HG02943 (cell line): ENCODE measurements at regions not wholly inside any gene's neighbourhood (a gene's known extent, or its start where the extent isn't known, plus 50 kb on each side); places are given as distances from the start of the nearest gene placed in this dataset.

Experiments used
- ATAC-seq: cut with Tn5 transposase; IDR thresholded peaks from one replicate; pipeline ENCODE4 v1.9.1; 2021; ENCODE audit warnings: mild to moderate bottlenecking, low read depth, moderate library complexity; ENCODE audit not compliant: unreplicated experiment

DNA sequence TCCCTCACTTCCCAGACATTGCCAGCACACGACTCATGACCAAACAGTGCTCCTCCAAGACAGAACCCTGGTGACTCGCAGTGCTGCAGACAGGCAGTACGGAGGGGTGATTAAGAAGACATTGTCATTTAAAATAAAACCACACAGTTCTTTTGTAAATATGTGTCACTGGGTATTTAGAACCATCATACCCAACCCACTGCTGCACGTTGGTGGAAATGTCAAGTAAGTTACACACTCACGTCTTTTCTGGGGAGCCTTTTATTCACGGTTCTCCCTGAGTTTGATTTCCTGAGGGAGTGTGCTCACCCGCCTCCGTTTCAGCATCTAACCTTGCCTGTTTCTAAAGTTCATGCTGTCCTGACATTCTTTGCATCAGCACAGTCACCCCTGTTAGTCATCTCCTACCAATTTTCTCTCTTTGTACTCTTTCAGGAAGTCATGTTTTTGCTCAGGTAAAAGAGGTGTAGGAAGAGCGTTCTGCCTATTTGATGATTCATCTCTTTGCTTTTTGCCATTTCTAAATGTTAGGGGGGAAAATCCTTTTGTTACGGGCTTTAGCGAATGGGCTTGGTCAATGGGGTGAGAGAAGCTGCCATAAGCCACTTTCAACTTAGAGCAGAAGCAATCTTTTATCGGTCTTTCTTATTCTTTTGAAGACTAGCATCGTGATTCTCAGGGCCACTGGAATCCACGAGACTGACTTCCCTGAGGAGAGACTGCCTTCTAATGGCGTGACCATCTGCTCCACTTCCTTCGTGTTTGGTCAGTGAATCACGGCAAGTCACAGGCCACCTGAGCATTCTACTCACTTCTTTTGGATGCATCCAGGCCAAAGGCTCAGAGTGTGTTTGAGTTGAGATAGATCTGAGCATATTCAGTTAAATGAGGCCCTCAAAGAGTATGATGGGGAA, 512.8 kb upstream of the JARID2 start:
- no peak for ATAC-seq

DNA sequence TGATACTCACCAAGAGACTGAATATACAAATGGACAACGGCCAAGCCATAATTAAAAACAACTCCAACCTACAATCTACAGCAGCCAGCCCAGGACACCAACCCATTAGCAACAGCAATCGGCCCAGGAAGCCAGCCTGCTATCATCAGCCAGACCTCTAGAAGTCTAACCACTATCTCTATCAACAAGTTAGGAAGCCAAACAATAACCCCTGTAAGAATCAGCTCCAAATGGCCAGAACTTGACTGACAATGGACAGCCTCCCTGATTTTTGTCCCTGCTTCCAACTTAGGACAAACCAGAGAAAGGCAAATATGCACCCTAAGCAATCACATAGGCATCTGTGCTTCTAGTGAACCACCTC, 511.8 kb upstream of the JARID2 start:
- no peak for ATAC-seq

DNA sequence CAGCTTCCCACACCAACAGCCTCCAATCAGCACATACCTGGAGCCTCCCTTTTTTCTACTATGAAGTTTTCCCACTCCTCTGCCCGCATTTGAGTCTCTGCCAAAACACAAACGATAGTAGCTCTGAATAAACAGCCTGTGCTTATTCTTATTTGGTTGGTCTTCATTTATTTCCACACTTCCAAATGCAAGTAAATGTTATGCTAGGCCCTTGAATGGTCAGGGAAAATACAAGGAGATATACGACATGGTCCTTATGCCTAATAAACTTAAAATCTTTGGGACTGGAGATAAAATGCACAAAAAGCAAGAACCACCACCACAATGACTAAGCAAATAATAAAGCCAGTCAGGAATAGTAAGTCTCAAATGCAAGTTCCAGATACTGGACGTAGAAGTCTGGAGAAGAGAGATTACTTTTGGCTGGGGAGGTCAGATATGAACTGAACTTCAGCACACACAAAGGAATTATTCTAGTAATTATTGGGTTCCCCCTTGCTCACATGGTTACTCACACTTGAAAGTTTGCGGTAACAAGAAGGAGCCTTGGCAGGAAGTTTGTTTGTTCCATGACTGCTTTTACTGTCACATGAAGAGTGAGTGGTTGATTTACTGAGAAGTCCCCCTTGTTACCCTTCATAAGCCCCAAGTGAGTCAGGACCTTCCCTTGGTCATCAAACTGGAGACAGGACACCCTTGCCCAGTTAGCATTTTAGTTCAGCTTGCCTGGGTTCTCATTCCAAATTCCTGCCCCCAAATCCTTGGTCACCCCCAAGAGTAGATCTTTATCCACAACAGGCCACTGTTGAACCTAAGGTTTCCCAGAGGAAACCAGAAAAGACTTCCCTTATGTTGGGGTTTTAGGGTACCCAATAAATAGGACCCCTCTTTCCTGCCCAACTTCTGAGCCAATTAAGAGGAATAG, 511.2 kb upstream of the JARID2 start:
- ATAC-seq, result no peak

DNA sequence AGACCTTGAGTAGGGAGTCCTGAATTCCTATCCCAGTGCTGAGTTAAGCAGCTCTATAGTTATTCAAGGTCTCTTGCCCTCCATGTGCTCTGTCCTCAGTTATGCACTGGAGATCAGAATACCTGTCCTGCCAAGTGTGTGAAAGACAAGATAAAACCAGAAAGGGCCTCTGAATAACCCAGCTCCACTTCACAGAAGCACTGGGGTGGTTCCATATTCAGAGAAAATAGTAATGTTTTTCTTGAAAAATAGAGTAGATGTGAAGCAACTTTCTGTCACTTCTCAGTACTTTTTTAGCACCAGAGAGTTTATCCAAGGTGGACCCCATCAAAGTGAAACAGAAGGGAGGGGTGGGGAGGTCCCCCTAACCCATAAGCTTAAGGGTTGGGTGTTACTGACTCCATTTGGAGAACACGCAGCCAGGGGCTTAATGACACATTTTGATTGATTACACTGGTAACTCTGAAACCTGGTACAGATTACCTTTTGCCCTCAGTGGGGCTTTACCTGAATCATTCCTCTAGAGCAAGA, 509.8 kb upstream of the JARID2 start:
- no peak for ATAC-seq

DNA sequence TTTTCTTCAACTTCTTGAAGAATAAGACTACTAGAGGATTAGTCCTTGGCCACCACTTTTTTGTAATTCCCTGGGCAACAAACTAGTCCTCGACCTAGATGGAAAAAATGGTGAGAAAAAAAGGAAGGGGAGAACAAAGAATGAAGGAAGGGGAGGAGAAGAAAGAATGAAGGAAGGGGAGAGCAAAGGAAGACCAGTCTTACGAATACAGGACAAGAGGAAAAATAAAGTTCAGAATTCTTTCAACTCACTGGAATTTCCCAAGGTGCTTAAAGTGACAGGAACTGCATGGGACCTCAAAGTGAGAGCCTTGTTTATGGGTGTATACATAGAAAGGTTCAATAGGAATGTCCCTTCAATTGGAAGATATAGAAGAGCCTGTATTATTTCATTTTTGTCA, 509.3 kb upstream of the JARID2 start:
- ATAC-seq, result no peak

DNA sequence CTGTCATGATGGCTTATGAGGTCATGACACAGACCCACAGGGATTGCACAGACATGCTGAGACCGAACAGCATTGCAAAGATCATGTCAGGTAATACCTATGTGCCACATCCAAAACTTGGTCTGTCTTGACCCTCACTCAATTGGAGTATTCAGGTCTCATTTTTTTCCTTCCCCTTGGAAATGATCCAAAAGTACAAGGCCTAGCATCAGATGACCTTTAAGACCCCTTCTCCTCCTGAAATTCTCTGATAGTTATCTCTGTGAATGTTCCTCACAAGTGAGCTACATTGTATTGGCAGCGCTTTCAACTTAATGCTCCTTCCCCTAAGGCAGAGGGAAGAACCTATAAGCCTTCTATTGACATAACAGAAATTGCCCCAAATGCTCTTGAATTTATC, 507.4 kb upstream of the JARID2 start:
- ATAC-seq, result no peak

DNA sequence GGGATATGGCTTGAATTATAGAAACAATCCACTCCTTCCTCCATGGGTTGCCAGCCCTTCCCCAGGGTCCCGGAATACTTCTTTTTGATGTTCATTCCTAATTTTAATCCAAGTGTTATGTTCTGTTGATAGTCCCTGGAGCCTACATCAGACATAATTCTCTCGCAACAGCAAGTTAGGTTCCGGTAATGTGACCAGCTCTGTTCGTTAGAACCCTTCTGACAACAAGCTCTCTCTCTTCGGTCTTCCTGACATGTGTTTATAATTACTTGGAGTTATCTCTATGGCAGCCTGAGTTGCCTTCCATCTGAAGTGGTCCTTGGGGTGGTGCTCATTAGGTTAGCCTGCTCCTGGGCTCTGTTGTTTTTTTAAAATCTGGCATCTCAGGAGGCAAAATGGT, 506.9 kb upstream of the JARID2 start:
- no peak for ATAC-seq

DNA sequence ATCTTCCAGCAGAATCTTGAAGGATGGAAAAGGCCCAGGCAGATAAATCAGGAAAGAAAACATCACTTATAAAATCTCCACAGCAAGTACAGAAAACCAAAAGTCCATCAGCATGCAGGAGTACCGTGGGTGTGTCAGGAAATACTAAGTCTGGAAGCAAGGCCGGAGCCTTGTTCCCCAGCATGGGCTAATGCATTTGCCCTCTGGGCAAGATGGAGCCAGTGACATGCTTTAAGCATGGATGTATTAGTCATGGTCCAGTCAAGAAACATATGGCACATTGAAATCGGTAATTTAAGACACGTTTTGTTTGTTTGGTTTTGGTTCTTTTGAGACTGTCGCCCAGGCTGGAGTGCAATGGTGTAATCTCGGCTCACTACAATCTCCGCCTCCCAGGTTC, 506.0 kb upstream of the JARID2 start:
- no peak for ATAC-seq

DNA sequence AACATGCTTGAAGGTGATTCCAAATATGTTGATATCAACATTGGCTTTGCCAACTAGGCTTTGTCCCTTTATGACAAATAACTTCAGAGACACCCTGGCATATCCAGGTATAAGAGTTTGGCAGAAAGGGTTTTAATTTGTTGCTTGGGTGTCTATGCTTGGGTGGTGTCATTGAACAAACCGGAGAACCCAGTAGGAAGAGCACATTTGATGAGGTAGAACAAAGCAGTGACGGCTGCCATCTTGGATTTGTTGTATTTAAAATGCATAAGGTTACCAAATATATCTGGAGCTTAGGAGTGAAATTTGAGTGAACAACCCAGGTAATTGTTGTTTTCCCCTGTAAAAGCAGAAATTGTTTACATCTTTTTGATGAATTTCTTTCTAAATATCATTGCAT, 503.7 kb upstream of the JARID2 start:
- no peak for ATAC-seq

DNA sequence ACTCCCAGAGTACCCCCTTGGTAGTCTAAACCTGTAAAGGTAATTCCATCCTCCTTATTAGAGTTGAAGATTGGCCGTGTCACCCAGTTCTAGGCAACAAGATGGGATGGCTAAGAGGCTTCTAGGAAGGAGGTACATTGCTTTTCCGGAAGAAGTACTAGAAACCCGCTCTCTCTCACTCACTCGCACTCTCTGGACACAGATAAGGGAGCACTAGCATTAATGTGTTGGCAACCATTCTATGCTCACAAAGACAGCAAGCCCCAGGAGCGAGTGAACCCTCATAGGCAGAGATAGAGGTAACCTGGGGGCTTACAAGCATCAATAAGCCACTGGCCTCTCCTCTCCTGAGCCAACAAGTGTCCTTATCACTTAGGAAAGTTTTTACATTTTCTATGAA, 503.2 kb upstream of the JARID2 start:
- no peak for ATAC-seq

DNA sequence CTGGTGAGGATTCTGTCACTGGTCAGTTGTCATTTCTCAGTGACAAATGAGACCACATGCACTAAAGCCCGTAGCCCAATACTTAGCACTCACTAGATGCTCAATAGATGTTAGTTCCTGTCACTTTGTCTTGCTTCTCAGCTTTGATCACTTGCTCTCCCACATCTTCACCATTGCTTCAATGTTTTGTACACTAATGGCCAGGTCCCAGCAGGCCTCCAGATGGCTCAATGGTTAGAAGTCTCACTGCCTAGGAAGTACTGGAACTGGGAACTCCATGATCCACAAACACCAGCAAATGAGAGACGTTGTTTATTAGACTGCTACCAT, 502.8 kb upstream of the JARID2 start:
- no peak for ATAC-seq

DNA sequence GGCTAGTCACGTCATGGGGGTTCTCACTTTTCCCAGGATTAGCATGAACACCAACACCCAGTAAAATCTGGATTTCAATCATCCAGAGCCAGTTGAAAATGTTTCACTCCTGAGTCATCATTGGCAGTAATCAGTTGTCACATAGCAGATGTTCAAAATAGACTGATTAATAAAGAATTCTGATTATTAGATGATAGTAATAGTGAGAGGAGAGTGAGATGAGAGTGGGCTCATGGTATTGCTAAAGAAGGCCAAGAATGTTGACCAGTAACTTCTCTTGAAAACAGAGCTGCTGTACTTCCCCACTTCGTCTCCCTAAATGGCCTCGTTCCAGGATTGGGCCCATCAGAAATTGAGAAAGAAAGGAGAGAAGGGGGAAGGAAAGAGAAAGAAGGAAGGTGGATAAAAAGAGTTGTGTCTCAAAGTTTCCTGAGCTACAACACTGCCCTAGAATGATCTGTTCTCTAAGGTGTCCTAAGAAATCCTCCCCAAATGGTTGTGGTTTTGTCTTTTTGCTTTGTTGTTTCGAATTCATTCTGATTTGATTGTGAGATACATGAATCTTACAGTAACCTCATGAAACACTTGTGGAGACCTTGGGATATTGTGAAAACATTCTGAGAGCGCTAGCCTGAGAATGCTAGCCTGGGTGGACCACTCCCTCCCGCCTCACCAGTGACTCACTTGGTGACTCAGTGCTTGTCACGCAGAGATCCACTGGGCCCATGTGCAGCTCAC, 502.2 kb upstream of the JARID2 start:
- ATAC-seq, result no peak

DNA sequence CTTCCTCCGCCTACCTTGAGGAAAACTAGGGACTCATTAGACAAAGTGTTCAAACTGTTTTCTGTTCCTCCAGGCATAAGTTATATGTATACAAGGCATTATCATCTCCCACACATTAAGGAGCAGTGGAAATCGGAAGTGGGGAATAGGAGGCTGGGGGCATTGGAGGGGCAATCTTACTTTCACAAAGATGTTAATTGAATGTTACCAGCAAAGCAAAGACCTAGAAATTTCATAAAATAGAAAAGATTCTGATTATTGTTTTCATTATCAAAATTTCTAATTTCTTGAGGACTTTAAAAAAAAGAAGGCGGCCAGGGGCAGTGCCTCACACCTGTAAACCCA, 501.7 kb upstream of the JARID2 start:
- no peak for ATAC-seq

DNA sequence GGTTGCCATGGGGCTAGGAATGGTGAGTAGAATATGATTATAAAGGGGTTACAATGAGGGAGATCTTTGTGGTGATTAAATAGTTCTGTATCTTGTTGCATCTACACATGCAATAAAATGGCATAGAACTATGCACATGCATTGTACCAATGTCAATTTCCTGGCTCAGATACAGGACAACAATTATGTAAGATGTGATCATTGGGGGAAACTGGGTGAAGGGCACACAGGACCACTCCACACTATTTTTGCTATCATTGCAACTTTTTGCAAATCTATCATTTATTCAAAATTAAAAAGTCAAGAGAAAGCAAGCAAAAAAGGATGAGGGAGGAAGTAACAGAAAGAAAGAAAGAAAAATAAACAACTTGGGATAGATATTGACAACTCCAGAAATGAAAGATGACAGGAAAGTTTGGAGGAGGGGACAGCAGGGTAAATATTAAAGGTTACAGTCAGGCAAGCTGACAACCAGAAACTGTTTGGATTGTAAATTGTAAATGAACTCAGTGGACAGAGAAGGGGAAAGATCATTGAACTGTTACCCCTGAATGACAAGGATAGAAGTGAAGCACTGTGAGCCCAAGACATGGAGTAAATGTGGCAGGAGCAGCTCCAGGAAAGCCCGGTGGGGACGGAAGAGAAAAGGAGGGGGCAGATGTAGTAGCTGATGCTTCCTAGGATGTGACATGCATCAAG, 499.6 kb upstream of the JARID2 start:
- ATAC-seq, result no peak

DNA sequence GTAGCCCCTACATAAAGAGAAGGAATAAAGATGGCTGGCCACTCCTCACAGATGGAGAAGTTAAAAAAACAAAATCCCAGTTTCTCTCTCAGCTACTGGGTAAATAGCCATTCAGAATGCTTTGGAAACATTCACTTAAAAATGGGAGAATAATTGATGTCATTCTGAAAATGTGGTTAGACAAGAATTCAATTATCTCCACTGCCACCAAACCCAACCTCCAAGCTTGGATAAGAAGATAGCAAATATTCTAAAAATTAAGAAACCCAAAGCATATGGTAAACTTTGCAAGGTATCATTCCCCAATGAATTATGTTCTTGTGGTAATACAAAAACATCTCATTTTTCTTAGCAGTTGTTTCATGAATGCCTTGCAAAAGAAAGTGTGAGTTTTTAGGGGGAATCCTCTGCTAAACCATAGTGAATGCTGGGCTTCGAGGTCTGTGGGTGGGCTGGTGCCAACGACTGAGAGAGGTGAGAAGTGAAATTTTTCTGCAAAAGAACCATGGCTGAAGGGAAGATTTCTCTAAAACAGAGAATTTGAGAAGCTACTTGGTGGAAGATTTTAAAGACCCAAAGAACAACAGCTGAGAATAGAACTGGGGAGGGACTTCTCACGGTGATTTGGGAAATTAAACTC, 497.9 kb upstream of the JARID2 start:
- ATAC-seq, result no peak

DNA sequence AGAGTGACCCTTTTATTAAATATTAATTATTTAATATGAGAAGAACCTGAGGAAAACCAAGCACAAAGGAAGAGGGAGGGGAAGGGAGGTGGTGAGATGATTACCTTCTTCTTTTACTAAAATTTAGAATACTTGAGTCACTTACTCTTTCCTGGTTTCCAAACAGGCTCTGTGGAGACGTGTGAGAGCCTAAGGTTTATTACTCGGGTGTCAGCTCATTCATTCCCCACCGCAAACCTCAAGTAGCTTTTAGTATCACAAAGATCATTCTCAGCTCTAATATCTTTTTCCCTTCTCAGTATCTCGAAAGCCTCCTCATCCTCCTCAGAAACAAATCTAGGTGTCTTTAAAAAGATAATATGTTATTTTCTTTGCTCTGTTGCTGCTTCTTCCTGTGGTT, 497.2 kb upstream of the JARID2 start:
- ATAC-seq, result no peak

DNA sequence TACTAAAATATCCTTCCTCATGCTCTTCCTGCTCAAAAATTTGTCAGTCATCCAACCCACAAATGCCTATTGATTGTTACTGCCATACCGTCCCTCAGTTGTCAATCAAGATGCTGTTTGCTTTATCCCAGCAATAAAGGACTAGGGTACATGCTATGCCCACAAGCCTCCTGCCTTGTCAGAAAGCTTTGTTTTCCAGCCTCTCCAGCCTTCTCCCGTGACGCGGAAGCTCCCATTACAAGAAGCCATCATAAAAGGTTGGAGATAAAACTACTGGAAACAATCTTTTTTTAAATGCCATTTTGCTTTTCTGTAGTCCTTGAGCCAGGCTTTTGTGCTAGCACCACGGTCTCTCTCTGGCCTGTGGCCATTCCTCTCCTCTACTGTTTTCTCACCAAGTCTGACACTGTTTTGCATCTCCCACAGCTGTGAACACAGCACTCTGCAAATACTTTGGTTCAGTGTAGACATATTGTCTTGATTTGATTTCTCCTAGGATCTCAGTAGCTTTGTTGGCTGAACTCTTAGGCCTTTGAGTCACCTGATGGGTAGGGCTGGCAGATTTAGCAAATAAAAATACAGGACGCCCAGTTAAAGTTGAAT, 495.7 kb upstream of the JARID2 start:
- no peak for ATAC-seq

DNA sequence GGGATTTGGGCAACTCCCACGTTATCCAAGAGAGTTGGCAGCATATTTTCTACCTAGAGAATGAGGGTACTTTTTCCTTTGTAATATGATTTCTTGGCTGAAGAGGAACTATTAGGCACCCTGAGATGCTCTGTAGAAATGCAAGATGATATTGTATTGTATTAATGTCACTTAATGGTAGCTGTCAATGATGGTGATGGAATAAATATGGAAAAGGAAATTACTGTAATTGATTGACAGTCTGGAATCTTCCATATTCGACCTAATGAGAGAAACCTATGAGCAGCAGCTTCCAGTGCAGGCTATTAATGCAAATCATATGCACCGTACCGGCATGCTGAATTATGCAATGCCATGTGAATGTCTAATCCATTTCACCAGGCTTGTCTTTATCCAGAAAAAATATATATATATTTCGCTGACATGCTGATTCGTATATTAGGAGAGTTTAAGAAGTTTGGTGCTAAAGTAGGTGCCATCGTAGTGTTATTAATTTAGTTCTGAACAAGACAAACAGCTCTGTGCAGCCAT, 494.2 kb upstream of the JARID2 start:
- ATAC-seq, result no peak
